ENCODE measurements at regions not wholly inside any gene's neighbourhood (a gene's known extent, or its start where the extent isn't known, plus 50 kb on each side); places are given as distances from the start of the nearest gene placed in this dataset.
"Not testable (repeated sequence)": the region's sequence is repeated elsewhere in the genome, so short reads cannot be mapped to it uniquely, and the experiment has no call there.

DNA sequence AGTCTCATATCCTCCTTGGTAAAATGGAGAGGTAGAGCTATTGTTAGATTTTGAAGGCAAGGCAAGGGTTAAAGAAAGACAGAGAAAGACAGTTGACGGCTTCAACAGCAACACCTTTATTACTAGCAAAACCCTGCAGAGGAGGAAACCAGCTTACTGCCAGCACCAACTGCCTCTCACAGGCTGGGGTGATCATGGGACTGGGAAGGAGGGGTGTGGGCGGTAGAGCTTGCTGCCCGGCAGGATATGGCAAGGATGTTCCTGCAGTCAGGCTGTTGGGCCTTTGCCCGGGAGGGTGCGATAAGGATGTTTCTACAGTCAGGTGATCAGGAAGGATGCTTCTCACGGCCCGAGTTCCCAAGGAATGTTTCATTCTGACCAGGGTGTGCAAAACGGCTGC, 310.0 kb downstream of the FOXD4L4 start:
- not testable (repeated sequence) for DNase-seq (ENCODE audit: low read depth)

DNA sequence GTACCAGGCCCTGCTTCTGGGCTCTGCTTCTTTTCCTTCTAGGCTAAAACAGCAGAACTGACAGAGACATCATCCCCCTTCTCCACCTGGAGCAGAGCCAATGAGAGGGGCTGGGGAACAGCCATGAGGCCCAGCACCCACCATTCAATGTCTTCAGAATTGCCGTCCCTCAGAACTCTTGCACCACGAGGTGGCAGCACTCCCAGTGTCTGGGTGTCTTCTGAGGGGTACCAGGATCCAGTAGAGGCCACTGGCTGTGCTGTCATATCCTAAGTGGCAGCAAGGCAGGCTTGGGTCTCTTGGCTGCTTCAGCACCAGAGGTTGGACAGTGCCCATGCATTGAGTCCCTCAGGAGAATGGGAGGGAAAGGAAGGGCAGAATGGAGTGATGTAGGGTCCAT, 312.8 kb downstream of the FOXD4L4 start:
- DNase-seq (ENCODE audit: low read depth): not testable (repeated sequence)

- not testable (repeated sequence) for DNase-seq (ENCODE audit: low read depth)
Observed at GRCh38 chr9:66054705-66055104, 317.8 kb downstream of the FOXD4L4 start.

DNA sequence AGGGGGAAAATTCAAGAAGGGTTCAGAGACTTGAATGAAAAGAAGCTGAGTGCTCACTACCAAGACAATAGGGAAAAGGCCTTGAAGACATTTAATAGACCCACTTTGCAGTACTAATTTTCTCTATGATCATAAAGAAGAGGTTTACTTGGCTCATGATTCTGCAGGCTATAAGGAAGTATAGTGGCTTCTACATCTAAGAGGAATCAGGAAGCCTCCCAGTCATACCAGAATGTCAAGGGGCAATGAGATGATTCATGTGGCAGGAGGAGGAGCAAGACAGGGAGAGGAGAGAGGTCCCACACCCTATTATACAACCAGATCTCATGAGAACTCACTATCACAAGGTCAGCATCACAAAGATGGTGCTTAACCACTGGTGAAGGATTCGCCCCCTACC, 323.7 kb downstream of the FOXD4L4 start:
- not testable (repeated sequence) for DNase-seq (ENCODE audit: low read depth)

DNA sequence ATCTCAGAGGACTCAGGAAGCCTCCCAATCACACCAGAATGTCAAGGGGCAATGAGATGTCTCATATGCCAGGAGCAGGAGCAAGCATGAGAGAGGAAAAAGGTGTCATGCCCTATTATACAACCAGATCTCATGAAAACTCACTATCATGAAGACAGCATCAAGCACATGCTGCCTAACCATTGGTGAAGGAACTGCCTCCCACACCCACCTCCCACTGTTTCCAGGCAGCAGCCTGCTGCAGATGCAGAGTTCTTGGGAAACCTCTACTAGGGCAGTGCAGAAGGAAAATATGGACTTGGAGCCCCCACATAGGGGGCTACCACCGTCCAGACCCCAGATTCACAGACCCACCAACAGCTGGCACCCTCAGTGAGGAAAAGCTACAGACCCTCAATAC, 326.9 kb downstream of the FOXD4L4 start:
- DNase-seq (ENCODE audit: low read depth): not testable (repeated sequence)

DNA sequence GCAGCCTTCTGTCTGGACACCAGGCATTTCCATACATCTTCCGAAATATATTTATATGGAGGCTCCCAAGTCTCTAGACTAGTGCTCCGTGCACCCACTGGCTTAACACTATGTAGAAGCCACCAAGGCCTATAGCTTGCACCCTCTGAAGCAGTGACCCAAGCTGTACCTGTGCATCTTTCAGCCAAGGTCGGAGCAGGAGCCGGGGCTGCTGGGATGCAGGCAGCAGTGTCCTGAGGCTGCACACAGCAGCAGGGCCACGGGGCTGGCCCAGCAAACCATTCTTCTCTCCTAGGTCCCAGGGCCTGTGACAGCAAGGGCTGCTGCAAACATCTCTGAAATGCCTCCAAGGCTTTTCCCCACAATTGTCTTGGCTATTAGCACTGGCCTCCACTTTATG, 328.8 kb downstream of the FOXD4L4 start:
- DNase-seq (ENCODE audit: low read depth): peak; percentile 0

DNA sequence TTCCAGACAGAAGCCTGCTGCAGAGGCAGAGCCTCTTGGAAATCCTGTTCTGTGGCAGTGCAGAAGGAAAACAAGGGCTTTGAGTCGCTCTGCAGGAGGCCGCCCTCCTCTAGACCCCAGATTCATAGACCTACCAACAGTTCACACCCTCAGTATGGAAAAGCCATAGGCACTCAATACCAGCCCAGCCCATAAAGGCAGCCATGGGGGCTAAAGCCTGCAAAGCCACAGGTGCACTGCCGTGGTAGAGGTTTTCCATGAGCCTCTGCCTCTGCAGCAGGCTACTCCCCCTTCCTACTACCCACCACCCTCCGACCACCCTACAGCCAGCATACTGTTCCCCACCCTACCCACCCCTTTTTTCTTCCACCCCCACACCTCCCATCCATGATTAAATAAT, 330.3 kb downstream of the FOXD4L4 start:
- not testable (repeated sequence) for DNase-seq (ENCODE audit: low read depth)

GRCh38 chr9:66068451-66068989, 331.6 kb downstream of the FOXD4L4 start:
- DNase-seq (ENCODE audit: low read depth): not testable (repeated sequence)

- DNase-seq (ENCODE audit: low read depth): not testable (repeated sequence)
Observed at GRCh38 chr9:66069025-66069424, 332.1 kb downstream of the FOXD4L4 start.

- DNase-seq (ENCODE audit: low read depth): not testable (repeated sequence)
Observed at GRCh38 chr9:66073111-66073510, 336.2 kb downstream of the FOXD4L4 start.

DNA sequence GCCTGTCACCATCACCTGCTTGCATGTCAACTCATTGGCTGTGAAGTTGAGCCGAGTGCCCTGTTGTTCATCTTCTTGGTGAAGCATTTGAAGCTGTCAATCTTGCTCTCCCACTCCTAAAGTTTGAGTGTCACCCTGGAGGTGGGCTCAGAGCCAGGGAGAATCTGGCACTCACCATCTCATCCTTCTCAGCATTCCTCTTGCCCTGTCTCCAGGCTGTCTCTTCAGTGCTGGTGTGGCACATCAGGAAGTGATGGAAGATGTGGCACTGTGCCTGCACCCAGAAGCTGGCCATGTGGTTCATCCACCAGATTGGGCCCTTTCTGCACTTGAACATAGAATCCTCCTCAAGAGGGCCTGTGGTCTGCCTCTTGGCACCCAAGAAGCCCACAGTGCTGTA, 345.9 kb downstream of the FOXD4L4 start:
- DNase-seq (ENCODE audit: low read depth): not testable (repeated sequence)

Data from activated T-cell treated with anti-CD3 and anti-CD28 coated beads for 1 hour (primary cell).